Mammary epithelial cell (primary cell): ENCODE measurements at regions not wholly inside any gene's neighbourhood (a gene's known extent, or its start where the extent isn't known, plus 50 kb on each side); places are given as distances from the start of the nearest gene placed in this dataset.

Experiments used
- EZH2 ChIP-seq: IDR thresholded peaks from 2 replicates; pipeline ENCODE4 v1.6.1; 2012; ENCODE audit warnings: low read length, inconsistent platforms, borderline replicate concordance
- TF ChIP-seq, protein P1 (sequence below), 2 donors: IDR thresholded peaks in 1 of 2; conservative IDR thresholded peaks in 1 of 2; 2 replicates each; pipeline ENCODE4 v1.5.1; 2011 to 2012; ENCODE audit warnings: inconsistent platforms in 2 of 2, low read length in 2 of 2, mild to moderate bottlenecking in 2 of 2, control low read depth in 1 of 2, low read depth in 1 of 2; ENCODE audit not compliant: insufficient read depth in 1 of 2; ENCODE audit errors: extremely low read depth in 1 of 2

DNA sequence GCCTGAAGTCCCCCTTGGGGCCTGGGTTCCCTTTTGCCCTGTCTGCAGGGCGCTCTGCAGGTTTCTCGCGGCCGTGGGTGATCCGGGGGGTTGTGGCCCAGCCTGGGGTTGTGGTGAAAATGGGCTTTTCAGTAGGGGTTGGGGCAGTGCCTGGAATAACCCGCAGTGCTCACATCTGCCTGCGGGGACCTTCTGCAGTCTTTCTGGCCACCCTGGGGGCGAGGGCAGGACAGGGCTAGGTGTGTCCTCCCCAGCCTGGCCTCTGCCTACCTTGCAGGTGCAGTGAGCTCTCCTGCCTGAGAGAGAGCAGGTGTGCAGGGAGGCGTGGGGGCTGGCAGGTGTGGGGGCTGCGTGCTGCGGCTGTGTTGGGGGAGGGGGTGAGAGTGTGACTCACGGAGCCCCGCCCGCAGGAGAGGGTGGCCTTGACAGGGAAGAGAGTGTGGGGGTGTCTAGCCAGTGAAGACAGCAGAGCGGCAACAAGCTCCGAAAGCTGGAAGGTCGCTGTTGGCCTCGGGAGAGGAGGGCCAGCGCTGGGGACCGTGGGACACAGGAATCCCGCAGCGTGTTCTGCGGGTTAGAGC lies 131.4 kb downstream of the MRPL36 start:
- TF ChIP-seq, protein P1, sequence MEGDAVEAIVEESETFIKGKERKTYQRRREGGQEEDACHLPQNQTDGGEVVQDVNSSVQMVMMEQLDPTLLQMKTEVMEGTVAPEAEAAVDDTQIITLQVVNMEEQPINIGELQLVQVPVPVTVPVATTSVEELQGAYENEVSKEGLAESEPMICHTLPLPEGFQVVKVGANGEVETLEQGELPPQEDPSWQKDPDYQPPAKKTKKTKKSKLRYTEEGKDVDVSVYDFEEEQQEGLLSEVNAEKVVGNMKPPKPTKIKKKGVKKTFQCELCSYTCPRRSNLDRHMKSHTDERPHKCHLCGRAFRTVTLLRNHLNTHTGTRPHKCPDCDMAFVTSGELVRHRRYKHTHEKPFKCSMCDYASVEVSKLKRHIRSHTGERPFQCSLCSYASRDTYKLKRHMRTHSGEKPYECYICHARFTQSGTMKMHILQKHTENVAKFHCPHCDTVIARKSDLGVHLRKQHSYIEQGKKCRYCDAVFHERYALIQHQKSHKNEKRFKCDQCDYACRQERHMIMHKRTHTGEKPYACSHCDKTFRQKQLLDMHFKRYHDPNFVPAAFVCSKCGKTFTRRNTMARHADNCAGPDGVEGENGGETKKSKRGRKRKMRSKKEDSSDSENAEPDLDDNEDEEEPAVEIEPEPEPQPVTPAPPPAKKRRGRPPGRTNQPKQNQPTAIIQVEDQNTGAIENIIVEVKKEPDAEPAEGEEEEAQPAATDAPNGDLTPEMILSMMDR (conservative IDR thresholded peaks at IDR 0.05 in 1 of 2, IDR thresholded peaks at IDR 0.05 in 1 of 2; ENCODE audit: extremely low read depth in 1 of 2, insufficient read depth in 1 of 2, low read depth in 1 of 2, low read length in 2 of 2), result no peak
- no peak for TF ChIP-seq EZH2
